Body of pancreas (tissue), 4 donors: ENCODE measurements at regions not wholly inside any gene's neighbourhood (a gene's known extent, or its start where the extent isn't known, plus 50 kb on each side); places are given as distances from the start of the nearest gene placed in this dataset.

Experiments
- ATAC-seq: fragments of 150-250 bp; one replicate; pipeline ENCODE4 v1.9.1; 2016
- DNase-seq, 4 donors: peaks; one replicate each; pipeline ENCODE4 v3.0.0-alpha.2; 2019
- H3K27ac ChIP-seq, 4 donors: fragments of 200-600 bp; sonication (generic); 1 replicate in 3 of 4; 2 replicates in 1 of 4; pipeline versions ENCODE4 v1.5.1 to v1.6.1; 2016 to 2019; ENCODE audit warnings: mild to moderate bottlenecking in 1 of 4, mixed read lengths in 1 of 4, moderate library complexity in 1 of 4
- H3K27me3 ChIP-seq, 2 donors: fragments of 200-600 bp; sonication (generic); one replicate each; pipeline ENCODE4 v1.6.0; 2016; ENCODE audit warnings: mild to moderate bottlenecking in 1 of 2
- H3K36me3 ChIP-seq, 2 donors: fragments of 200-600 bp; sonication (generic); replicated peaks in 1 of 2; 2 replicates each; pipeline ENCODE4 v1.5.1; 2016; ENCODE audit warnings: low read depth in 2 of 2; ENCODE audit not compliant: insufficient read depth in 1 of 2
- H3K4me1 ChIP-seq: fragments of 200-600 bp; sonication (generic); one replicate; pipeline ENCODE4 v1.6.0; 2016
- H3K4me3 ChIP-seq, 2 donors: fragments of 200-600 bp; sonication (generic); 1 replicate in 1 of 2; 2 replicates in 1 of 2; pipeline ENCODE4 v1.5.1; 2016 to 2019
- H3K9me3 ChIP-seq, 3 donors: fragments of 200-600 bp; sonication (generic); 1 replicate in 2 of 3; 2 replicates in 1 of 3; pipeline ENCODE4 v1.5.1; 2016
- POLR2A ChIP-seq, 3 donors: fragments of 450-650 bp; IDR thresholded peaks; one replicate each; pipeline ENCODE4 v1.6.1; 2016; ENCODE audit warnings: antibody characterized with exemption in 3 of 3, mild to moderate bottlenecking in 2 of 3
- WGBS, 2 donors: methylation state at CpG; one replicate each; pipeline ENCODE4 v1.1.5; 2017; 5-methylcytosine and 5-hydroxymethylcytosine counted together
- intact Hi-C: fragments of 100-400 bp; cut with DNase I; formaldehyde crosslinking; loops from one replicate; pipeline ENCODE4 v1.15.1; 2023
- TF ChIP-seq, protein P1 (sequence below), 7 experiments: fragments of 450-650 bp in 4 of 7; fragments of 200-600 bp in 3 of 7; sonication (generic) in 3 of 7; IDR thresholded peaks; one replicate each; pipeline ENCODE4 v1.5.1; 2016 to 2019; ENCODE audit warnings: antibody characterized with exemption in 7 of 7

DNA sequence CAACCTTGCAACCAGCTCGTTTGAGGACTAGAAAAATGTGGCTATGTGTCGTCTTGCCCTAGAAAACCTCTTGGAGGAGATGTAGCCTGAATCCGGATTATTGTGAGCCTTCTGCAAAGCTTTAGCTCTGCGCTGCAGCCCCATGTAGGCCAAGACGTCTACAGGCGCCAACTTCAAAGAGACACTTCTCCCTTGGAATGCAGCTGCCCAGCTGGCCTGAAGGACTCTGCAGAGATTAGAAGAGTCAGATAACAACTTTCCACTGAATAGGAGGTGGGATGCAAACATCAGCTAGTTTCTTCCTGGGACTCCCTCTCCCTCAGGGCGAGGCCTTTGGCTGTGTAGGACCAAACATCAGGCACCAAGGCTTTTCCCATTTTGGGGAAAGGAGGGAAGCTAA, 356.5 kb upstream of the IL12A start:
- TF ChIP-seq, protein P1, sequence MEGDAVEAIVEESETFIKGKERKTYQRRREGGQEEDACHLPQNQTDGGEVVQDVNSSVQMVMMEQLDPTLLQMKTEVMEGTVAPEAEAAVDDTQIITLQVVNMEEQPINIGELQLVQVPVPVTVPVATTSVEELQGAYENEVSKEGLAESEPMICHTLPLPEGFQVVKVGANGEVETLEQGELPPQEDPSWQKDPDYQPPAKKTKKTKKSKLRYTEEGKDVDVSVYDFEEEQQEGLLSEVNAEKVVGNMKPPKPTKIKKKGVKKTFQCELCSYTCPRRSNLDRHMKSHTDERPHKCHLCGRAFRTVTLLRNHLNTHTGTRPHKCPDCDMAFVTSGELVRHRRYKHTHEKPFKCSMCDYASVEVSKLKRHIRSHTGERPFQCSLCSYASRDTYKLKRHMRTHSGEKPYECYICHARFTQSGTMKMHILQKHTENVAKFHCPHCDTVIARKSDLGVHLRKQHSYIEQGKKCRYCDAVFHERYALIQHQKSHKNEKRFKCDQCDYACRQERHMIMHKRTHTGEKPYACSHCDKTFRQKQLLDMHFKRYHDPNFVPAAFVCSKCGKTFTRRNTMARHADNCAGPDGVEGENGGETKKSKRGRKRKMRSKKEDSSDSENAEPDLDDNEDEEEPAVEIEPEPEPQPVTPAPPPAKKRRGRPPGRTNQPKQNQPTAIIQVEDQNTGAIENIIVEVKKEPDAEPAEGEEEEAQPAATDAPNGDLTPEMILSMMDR (IDR thresholded peaks at IDR 0.05), result no peak
- TF ChIP-seq POLR2A (IDR thresholded peaks at IDR 0.05), result no peak
- ATAC-seq (no peak), DNase-seq (no peak)
- H3K9me3 ChIP-seq, result no peaks in the 10 kb centered on the region
- no peak overlapping the region for H3K27ac ChIP-seq
- no peaks in the 10 kb centered on the region for H3K4me1 ChIP-seq
- intact Hi-C loops, result no loop called here
- 44 to 58% methylated on average over 7 of the region's 7 CpGs for WGBS, 2 donors
- H3K27me3 ChIP-seq, result no peaks in the 10 kb centered on the region
- no peaks in the 10 kb centered on the region for H3K36me3 ChIP-seq
- no peak overlapping the region for H3K4me3 ChIP-seq

DNA sequence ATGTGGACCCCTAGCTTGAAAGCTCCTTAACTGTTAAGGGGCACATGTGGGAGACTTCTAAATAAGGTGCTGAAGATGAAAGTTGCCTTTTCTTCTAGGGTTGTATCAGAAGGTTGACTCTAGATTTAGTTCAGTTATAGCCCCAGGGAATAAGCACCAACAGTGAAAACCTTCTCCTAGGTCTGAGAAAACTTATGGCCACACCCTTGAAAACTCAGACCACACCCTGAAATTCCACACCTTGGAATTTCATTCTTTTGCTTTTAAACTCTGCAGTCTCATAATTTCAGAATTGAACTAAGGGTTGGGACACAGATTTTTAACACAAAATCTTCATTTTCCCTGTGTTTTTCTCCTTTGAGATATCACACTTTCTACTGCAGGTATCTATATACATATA, 355.8 kb upstream of the IL12A start:
- ATAC-seq (no peak), DNase-seq (no peak)
- intact Hi-C loops, result no loop called here
- Histone ChIP-seq H3K27ac (no peak overlapping the region), H3K9me3 (no peaks in the 10 kb centered on the region), H3K36me3 (no peaks in the 10 kb centered on the region), H3K4me3 (no peak overlapping the region), H3K4me1 (no peaks in the 10 kb centered on the region), H3K27me3 (no peaks in the 10 kb centered on the region)
- no peak for TF ChIP-seq POLR2A (IDR thresholded peaks at IDR 0.05)
- TF ChIP-seq, protein P1 (IDR thresholded peaks at IDR 0.05), result no peak

DNA sequence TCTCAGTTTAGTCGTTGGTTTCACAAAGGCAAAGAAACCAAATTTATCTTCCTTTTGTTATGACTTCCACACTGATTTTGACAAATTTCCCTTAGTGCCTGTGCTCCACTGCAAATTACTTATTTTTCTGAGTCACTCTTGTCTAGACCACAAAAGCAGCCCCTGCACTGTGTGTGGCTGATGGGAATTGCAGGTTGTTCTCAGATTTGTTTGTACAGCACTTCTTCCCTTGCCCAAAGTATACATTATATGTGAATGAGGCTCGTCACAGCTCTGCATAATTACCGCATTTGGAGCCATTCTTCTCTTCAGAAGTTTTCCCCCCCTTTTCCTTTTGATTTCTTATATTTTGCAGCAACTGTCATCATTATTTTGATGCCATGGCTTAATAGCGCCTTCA, 354.2 kb upstream of the IL12A start:
- Histone ChIP-seq H3K9me3 (no peaks in the 10 kb centered on the region), H3K4me3 (no peak overlapping the region), H3K27ac (no peak overlapping the region), H3K4me1 (no peaks in the 10 kb centered on the region), H3K36me3 (no peaks in the 10 kb centered on the region), H3K27me3 (no peaks in the 10 kb centered on the region)
- 49 to 62% methylated on average over 4 of the region's 4 CpGs for WGBS, 2 donors
- TF ChIP-seq, protein P1 (IDR thresholded peaks at IDR 0.05), result no peak
- TF ChIP-seq POLR2A (IDR thresholded peaks at IDR 0.05), result no peak
- no peak for DNase-seq
- intact Hi-C loops, result no loop called here
- ATAC-seq, result no peak

DNA sequence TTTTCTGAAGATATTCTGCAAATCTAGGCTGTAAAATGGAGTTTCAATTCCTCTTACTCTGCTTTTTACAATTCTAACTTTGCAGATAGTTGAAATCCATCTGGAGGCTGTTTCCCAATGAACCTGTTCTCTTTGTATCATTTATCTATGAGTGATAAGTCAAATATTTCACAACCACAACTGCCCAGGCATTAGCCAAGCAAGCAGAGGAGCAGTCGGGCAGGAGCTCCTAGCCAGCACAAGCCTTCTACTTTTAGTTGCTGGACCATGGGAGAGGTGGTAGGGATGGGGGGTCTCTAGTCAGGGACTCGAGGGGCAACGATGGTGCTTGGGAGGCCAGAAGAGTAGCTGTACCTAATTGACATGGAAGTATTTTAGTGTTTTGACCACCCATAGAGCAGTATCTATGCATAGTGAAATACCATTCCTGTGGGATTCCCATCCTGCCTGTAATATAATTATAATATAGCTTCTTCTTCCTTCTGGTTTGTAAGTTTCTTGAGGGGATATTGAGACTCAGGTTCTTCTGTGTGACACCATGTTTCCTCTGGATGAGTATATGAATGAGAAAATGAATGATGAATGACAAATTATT, 353.5 kb upstream of the IL12A start:
- no peak for ATAC-seq
- intact Hi-C loops, result no loop called here
- no peak overlapping the region for H3K4me3 ChIP-seq
- H3K9me3 ChIP-seq, result no peaks in the 10 kb centered on the region
- H3K27me3 ChIP-seq, result no peaks in the 10 kb centered on the region
- WGBS, 2 donors, result 38 to 54% methylated on average over 3 of the region's 3 CpGs
- TF ChIP-seq, protein P1 (IDR thresholded peaks at IDR 0.05), result no peak
- no peak for TF ChIP-seq POLR2A (IDR thresholded peaks at IDR 0.05)
- no peaks in the 10 kb centered on the region for H3K36me3 ChIP-seq
- H3K4me1 ChIP-seq, result no peaks in the 10 kb centered on the region
- no peak for DNase-seq
- H3K27ac ChIP-seq, result no peak overlapping the region

DNA sequence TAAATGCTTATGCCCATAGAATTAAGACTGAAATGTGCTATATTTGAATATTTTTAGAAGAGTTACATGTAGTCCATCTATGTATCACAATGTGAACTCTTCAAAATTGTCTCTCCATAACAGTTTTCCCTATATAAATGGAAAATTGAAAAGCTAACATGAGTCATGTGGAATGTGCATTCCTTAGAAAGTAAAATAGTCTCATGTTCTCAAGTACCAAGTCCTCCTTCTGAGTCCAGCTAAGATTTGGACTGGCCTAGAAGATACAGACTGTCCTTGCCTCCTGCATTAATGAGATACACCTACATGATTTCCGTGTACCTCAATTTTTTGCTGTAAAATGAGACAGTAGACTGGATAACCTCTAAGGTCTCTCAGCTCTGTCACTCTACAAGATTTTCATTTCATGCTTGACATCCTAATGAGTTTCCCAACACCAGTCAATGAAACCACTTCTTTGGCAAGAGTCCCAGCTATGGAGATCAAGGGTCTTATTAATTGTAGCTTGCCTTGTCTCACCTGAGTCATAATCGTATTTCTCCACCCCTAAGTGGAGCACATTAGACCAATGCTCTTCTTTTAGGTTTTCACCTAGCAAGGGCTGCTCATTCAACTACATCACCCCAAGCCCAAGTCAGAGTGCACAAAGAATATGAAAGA, 350.6 kb upstream of the IL12A start:
- WGBS, 2 donors, result 52 to 56% methylated on average over 2 of the region's 2 CpGs
- intact Hi-C loops, result no loop called here
- no peaks in the 10 kb centered on the region for H3K36me3 ChIP-seq
- H3K9me3 ChIP-seq, result no peaks in the 10 kb centered on the region
- no peaks in the 10 kb centered on the region for H3K4me1 ChIP-seq
- no peak overlapping the region for H3K27ac ChIP-seq
- no peak for TF ChIP-seq POLR2A (IDR thresholded peaks at IDR 0.05)
- TF ChIP-seq, protein P1 (IDR thresholded peaks at IDR 0.05), result no peak
- no peak for DNase-seq
- no peaks in the 10 kb centered on the region for H3K27me3 ChIP-seq
- ATAC-seq, result no peak
- H3K4me3 ChIP-seq, result no peak overlapping the region
